WERI-Rb-1 (cell line): ENCODE measurements at regions not wholly inside any gene's neighbourhood (a gene's known extent, or its start where the extent isn't known, plus 50 kb on each side); places are given as distances from the start of the nearest gene placed in this dataset.

Experiments used
- DNase-seq: peaks from one replicate; pipeline ENCODE4 v3.0.0-alpha.2; 2020
- H3K27ac ChIP-seq: fragments of 250-450 bp; sonication (Bioruptor Pico); 2 replicates; pipeline ENCODE4 v1.5.1; 2020; ENCODE audit warnings: mild to moderate bottlenecking, moderate library complexity
- H3K27me3 ChIP-seq: fragments of 250-450 bp; sonication (Bioruptor Pico); 2 replicates; pipeline ENCODE4 v1.5.1; 2021; ENCODE audit warnings: mild to moderate bottlenecking, low read depth, moderate library complexity; ENCODE audit not compliant: insufficient read depth, severe bottlenecking
- H3K36me3 ChIP-seq: fragments of 250-450 bp; sonication (Bioruptor Pico); 2 replicates; pipeline ENCODE4 v1.5.1; 2020; ENCODE audit warnings: mild to moderate bottlenecking, moderate library complexity
- H3K4me3 ChIP-seq: 2 replicates; pipeline ENCODE4 v1.5.1; 2011; ENCODE audit warnings: low read depth, mild to moderate bottlenecking, control low read depth, low read length
- H3K9me3 ChIP-seq: fragments of 250-450 bp; sonication (Bioruptor Pico); 2 replicates; pipeline ENCODE4 v1.5.1; 2021; ENCODE audit warnings: mild to moderate bottlenecking, moderate library complexity; ENCODE audit not compliant: severe bottlenecking
- TF ChIP-seq, protein P1 (sequence below): IDR thresholded peaks from 2 replicates; pipeline ENCODE4 v1.5.1; 2011; ENCODE audit warnings: low read depth, mild to moderate bottlenecking, control low read depth, inconsistent platforms, low read length

DNA sequence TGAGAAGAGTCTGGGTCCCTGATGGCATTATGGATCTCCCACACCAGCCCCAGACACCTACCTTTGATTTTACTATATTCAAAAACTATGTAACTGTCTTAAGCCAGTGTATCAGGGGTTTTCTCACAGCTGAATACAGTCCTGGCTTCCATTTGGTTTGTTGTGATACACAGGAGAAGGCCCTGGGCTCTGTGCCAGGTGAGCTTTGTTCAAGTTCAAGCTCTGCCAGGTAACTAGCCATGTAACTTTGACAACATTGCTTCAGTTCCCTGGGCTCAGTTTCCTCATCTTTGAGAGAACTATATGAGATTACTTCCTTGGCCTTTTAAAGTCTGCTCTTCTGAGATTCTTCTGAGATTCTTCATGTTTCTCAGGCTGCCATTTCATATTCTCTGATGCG lies 327.5 kb upstream of the TENM4 start:
- Histone ChIP-seq H3K27me3 (peaks cover 17% of the 10 kb centered on the region), H3K27ac (no peak overlapping the region), H3K4me3 (no peak overlapping the region), H3K36me3 (no peaks in the 10 kb centered on the region), H3K9me3 (no peaks in the 10 kb centered on the region)
- no peak for DNase-seq
- TF ChIP-seq, protein P1, sequence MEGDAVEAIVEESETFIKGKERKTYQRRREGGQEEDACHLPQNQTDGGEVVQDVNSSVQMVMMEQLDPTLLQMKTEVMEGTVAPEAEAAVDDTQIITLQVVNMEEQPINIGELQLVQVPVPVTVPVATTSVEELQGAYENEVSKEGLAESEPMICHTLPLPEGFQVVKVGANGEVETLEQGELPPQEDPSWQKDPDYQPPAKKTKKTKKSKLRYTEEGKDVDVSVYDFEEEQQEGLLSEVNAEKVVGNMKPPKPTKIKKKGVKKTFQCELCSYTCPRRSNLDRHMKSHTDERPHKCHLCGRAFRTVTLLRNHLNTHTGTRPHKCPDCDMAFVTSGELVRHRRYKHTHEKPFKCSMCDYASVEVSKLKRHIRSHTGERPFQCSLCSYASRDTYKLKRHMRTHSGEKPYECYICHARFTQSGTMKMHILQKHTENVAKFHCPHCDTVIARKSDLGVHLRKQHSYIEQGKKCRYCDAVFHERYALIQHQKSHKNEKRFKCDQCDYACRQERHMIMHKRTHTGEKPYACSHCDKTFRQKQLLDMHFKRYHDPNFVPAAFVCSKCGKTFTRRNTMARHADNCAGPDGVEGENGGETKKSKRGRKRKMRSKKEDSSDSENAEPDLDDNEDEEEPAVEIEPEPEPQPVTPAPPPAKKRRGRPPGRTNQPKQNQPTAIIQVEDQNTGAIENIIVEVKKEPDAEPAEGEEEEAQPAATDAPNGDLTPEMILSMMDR: no peak

DNA sequence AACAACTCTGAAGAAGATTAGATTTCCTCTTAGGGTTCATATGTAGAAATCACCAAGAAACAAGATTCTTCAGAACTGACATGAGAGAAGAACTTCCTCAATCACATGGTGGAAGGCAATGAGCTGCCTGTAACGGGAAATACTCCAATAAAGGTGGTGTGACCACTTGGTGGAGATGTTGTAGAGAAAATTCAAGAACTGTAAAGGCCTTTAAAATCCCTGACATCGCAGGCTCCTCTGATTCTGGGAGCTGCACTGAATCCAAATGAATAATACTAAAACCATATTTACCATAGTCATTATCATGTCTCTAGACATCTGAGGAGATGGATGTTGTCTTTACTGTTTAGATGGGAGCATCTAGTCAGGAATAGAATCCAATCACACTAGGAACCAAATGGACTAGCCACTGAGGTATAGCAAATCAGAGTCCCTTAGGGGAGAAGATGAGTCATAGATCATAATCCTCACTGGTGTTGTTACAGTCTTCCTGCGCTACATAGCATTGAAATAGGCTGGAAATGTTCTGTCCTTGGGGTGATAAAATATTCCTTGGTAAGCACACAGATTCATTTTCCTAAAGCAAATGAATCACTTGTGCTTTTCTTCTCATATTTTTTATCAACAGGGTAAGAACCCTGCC lies 321.6 kb upstream of the TENM4 start:
- DNase-seq: no peak

DNA sequence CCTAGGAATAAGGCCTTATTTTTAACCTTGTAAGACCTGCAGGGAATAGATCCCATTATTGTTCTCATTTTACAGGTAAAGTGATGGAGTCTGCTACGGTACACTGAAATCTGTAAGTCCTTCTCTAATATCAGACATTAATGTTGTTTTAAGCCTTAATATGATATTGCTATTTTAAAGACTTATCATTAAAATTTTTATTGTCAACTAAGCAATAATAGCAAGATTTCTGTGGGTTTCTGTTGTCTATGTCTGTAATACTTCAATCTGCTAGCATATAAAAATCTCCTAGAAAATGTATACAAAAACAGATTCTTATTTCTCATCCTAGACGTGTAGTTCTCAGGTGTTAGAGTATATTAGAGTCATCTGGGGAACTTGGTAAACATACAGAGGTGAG lies 317.5 kb upstream of the TENM4 start:
- TF ChIP-seq, protein P1: no peak
- H3K4me3 ChIP-seq: no peak overlapping the region
- no peak for DNase-seq
- no peak overlapping the region for H3K27ac ChIP-seq
- H3K9me3 ChIP-seq: no peaks in the 10 kb centered on the region
- peaks cover 26% of the 10 kb centered on the region for H3K27me3 ChIP-seq
- H3K36me3 ChIP-seq: no peaks in the 10 kb centered on the region

More for the DNA sequence above, 321.6 kb upstream of the TENM4 start:
- Histone ChIP-seq H3K27ac (no peak overlapping the region), H3K9me3 (no peaks in the 10 kb centered on the region), H3K36me3 (no peaks in the 10 kb centered on the region), H3K27me3 (peaks cover 27% of the 10 kb centered on the region), H3K4me3 (no peak overlapping the region)
- TF ChIP-seq, protein P1: no peak

DNA sequence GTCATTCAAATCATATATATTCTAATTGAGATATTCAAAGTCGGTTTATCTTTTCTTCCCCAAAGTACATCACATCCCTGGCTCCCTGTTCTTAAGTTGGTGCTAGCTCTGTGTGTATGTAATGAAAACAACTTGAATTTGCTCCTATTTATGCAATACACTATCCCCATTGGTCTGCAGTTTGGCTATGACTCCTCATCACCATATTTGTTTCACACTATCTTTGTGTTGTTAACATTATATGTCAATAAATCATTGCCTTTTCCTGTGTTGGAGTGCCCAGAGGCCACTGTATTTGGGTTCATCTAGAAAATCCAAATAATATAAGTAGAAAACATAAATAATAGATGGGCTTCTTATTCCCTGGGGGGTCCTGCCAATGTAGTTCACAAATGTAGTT lies 306.6 kb upstream of the TENM4 start:
- Histone ChIP-seq H3K9me3 (no peaks in the 10 kb centered on the region), H3K36me3 (no peaks in the 10 kb centered on the region), H3K4me3 (no peak overlapping the region), H3K27me3 (peaks cover 20% of the 10 kb centered on the region), H3K27ac (no peak overlapping the region)
- TF ChIP-seq, protein P1: no peak
- DNase-seq: no peak

DNA sequence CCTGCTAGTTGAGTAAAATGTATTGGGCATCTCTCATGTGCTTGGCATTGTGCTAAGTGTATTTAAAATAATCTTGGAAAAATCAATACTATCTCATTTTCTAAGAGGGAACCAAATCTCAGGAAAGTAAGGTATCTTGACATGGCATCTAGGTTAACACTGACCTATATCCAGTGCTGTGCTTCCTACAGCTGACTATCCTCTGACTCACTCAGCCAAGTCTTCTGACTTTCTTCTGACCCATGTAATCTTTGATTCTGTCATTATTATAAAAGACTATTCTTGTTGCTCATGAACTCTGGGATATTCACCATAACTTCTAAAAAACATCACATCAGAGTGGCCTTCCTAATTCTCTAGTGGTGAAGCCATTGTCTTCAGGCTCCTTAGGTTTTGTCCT lies 304.1 kb upstream of the TENM4 start:
- H3K27ac ChIP-seq: no peak overlapping the region
- peaks cover 26% of the 10 kb centered on the region for H3K27me3 ChIP-seq
- H3K9me3 ChIP-seq: no peaks in the 10 kb centered on the region
- TF ChIP-seq, protein P1: no peak
- H3K36me3 ChIP-seq: no peaks in the 10 kb centered on the region
- DNase-seq: no peak
- no peak overlapping the region for H3K4me3 ChIP-seq

DNA sequence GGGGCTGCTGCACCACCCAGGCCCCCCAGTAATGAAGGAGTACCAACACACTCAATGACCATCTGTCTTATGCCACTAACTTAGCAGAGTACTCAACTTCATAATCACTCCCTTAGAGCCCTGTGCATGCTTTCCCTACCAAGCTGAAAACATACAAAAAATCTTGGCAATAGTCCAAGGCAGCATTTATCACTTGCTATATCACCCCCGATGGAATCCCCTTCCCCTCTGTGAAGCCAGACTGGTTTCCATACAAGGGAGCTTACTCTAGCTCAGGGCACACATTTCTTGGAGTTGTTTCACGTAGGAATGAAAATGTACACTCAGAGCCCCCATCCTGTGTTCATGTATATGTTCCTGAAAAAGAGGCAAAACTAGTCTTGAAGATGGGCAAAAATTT lies 301.3 kb upstream of the TENM4 start:
- Histone ChIP-seq H3K27ac (no peak overlapping the region), H3K9me3 (no peaks in the 10 kb centered on the region), H3K36me3 (no peaks in the 10 kb centered on the region), H3K4me3 (no peak overlapping the region), H3K27me3 (peaks cover 18% of the 10 kb centered on the region)
- TF ChIP-seq, protein P1: no peak
- DNase-seq: no peak
